Astrocyte of the cerebellum (primary cell): ENCODE measurements at regions not wholly inside any gene's neighbourhood (a gene's known extent, or its start where the extent isn't known, plus 50 kb on each side); places are given as distances from the start of the nearest gene placed in this dataset.
"Not testable (repeated sequence)": the region's sequence is repeated elsewhere in the genome, so short reads cannot be mapped to it uniquely, and the experiment has no call there.

Experiments used
- DNase-seq: peaks from one replicate; pipeline ENCODE4 v3.0.0-alpha.2; 2011; ENCODE audit warnings: low read depth
- H3K4me3 ChIP-seq: 2 replicates; pipeline ENCODE4 v1.5.1; 2011; ENCODE audit warnings: mild to moderate bottlenecking, low read depth, low read length, moderate library complexity
- in situ Hi-C: cut with HindIII; loops from 2 replicates; pipeline ENCODE4 v1.10.0; 2017; ENCODE audit warnings: low sequenced_read_pairs
- TF ChIP-seq, protein P1 (sequence below): IDR thresholded peaks from 2 replicates; pipeline ENCODE4 v1.5.1; 2012; ENCODE audit warnings: low read length, low read depth, moderate library complexity, mild to moderate bottlenecking; ENCODE audit errors: missing control alignments

- no peak for DNase-seq
- in situ Hi-C loops: no loop called here
- H3K4me3 ChIP-seq: no peak overlapping the region
- TF ChIP-seq, protein P1, sequence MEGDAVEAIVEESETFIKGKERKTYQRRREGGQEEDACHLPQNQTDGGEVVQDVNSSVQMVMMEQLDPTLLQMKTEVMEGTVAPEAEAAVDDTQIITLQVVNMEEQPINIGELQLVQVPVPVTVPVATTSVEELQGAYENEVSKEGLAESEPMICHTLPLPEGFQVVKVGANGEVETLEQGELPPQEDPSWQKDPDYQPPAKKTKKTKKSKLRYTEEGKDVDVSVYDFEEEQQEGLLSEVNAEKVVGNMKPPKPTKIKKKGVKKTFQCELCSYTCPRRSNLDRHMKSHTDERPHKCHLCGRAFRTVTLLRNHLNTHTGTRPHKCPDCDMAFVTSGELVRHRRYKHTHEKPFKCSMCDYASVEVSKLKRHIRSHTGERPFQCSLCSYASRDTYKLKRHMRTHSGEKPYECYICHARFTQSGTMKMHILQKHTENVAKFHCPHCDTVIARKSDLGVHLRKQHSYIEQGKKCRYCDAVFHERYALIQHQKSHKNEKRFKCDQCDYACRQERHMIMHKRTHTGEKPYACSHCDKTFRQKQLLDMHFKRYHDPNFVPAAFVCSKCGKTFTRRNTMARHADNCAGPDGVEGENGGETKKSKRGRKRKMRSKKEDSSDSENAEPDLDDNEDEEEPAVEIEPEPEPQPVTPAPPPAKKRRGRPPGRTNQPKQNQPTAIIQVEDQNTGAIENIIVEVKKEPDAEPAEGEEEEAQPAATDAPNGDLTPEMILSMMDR: peak; percentile 26
Measured at GRCh38 chr5:112491257-112491656, 72.2 kb upstream of the EPB41L4A start.

DNA sequence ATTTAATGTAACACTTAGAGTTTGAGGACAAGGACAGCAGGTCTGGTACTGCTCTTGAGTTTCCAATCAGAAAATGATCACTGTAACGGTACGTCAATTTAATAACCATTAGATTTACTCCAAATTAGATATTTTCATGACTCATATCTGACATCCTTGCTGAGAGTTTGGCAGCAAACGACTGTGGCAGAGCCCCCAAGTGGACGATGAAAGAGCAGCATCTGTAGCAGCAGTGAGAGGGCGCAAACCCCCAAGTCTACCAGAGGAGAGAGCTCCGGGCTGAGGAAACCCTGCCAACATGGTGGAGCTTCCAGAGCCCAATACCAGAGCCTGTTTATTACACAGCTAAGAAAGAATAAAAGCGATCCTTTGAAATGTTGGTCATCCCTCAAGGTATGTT is 73.2 kb upstream of the EPB41L4A start:
- no peak overlapping the region for H3K4me3 ChIP-seq
- DNase-seq: peak; percentile 59
- in situ Hi-C loops: no loop called here
- TF ChIP-seq, protein P1: peak; percentile 92

DNA sequence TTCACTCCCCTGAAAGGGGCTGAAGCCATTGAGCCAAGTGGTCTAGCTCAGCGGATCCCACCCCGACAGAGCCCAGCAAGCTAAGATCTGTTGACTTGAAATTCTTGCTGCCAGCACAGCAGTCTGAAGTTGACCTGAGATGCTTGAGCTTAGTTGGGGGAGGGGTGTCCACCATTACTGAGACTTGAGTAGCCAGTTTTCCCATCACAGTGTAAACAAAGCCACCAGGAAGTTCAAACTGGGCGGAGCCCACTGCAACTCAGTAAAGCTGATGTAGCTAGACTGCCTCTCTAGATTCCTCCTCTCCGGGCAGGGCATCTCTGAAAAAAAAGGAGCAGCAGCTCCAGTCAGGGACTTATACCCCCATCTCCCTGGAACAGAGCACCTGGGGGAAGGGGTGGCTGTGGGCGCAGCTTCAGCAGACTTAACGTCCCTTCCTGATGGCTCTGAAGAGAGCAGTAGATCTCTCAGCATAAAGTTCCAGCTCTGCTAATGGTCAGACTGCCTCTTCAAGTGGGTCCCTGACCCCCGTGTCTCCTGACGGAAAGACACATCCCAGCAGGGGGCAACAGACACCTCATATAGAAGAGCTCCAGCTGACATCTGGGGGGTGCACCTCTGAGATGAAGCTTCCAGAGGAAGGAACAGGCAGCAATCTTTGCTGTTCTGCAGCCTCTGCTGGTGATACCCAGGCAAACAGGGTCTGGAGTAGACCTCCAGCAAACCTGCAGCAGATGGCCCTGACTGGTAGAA is 84.8 kb upstream of the EPB41L4A start:
- in situ Hi-C loops, DNase-seq, H3K4me3 ChIP-seq: not testable (repeated sequence)

DNA sequence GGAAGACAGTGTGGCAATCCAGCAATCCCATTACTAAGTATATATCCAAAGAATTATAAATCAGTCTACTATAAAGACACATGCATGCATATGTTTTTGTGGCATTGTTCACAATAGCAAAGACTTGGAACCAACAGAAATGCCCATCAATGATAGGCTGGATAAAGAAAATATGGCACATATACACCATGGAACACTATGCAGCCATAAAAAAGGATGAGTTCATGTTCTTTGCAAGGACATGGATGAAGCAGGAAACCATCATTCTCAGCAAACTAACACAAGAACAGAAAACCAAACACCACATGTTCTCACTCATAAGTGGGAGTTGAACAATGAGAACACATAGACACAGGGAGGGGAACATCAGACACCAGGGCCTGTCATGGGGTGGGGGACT is 90.0 kb upstream of the EPB41L4A start:
- DNase-seq, H3K4me3 ChIP-seq, in situ Hi-C loops: not testable (repeated sequence)

GRCh38 chr5:112511920-112512319 is 92.8 kb upstream of the EPB41L4A start:
- H3K4me3 ChIP-seq: no peak overlapping the region
- in situ Hi-C loops: no loop called here
- no peak for DNase-seq
- TF ChIP-seq, protein P1: no peak

DNA sequence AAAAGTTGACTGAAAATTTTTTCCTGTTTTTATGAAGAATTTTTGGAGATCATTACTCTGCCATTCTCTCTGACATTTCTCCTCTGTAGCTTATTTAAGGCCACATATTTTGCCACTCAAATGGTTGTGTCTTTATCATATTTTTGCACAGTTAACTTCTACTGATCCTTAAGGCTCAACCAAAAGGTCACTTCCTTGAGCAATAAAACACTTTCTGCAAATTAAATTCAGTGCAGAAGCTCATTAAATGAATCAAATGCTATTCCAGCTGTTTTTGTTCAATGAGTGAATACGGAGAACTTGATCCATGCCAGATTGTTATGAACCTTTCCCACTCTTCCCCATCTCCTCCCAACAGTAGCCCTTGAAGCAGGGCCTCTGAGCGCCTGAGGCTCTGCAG is 93.8 kb upstream of the EPB41L4A start:
- TF ChIP-seq, protein P1: no peak
- no peak for DNase-seq
- in situ Hi-C loops: no loop called here
- no peak overlapping the region for H3K4me3 ChIP-seq

DNA sequence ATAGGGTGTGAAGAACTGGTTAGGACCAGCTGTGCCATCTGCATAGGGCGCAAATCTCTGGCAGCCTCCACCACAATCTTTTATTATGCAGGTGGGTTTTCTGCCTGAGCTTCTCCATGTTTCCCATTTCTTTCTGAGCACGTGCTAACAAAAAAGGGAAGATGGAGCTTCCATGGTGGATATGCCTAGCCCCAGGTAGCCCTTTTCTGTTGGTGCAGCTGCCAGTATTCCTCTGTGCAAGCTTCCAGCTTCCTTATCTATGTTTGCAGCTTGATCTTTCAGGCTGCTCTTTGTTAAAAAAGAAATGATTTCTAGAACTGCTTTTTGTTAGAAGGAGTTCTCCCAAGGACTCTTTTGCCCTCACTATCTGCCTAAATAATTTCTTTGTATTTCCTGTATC is 95.0 kb upstream of the EPB41L4A start:
- DNase-seq: no peak
- TF ChIP-seq, protein P1: no peak
- in situ Hi-C loops: no loop called here
- H3K4me3 ChIP-seq: no peak overlapping the region

DNA sequence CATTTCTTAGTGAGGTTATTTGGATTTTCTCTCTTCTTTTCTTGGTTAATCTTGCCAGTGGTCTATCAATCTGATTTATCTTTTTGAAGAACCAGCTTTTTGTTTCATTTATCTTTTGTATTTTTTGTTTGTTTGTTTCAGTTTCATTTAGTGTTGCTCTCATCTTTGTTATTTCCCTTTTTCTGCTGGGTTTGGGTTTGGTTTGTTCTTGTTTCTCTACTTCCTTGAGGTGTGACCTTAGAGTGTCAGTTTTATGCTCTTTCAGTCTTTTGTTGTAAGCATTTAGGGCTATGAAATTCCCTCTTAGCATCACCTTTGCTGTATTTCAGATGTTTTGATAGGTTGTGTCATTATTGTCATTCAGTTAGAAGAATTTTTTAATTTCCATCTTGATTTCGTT is 101.4 kb upstream of the EPB41L4A start:
- H3K4me3 ChIP-seq, in situ Hi-C loops, DNase-seq: not testable (repeated sequence)

- DNase-seq, in situ Hi-C loops, H3K4me3 ChIP-seq: not testable (repeated sequence)
Measured at GRCh38 chr5:112522891-112523673, 104.0 kb upstream of the EPB41L4A start.

DNA sequence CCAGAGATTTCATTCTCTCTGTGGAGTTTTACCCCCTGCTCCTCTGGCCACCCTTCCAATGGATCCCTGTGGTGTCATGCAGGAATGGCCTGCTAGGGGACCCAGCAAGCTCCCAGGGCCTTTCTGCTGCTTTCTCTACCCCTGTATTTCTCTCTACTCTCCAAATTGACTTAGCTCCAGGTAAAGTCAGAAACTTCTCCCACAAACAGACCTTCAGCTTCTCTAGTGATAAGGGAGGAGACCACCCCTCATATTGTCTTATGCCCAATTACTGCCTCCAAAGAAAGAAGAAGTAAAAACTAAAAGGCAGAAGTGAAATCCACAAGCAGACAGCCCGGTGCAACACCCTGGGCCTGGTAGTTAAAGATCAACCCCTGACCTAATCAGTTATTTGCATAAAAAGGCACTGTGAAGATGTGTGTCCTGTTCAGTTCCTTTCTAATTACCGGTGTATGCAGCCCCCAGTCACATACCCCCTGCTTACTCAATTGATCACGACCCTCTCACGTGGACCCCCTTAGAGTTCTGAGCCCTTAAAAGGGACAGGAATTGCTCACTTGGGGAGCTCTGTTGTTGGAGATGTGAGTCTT is 104.7 kb upstream of the EPB41L4A start:
- in situ Hi-C loops, H3K4me3 ChIP-seq, DNase-seq: not testable (repeated sequence)
